ENCODE measurements at regions not wholly inside any gene's neighbourhood (a gene's known extent, or its start where the extent isn't known, plus 50 kb on each side); places are given as distances from the start of the nearest gene placed in this dataset.

DNA sequence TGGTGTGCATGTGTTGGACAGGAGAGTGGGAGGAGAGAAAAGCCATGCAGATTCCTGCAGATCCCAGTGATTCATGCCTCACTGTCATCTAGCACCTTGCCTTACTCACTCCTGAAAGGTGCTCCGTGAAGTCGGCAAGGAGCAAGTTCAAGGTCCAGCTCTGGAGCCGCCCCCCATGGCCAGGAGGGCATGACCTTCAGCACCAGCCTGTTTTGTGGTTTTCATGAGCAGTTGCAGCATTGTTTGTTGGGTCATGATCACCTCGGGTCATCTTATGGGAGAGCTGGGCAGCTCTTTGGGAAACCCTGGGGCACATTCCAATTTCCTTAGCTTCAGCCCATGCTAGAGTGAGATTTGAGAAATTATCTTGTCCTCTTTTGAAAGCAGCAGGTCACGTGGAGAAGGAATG, 137.5 kb upstream of the IRX3 start:
- no peak for ATAC-seq
- Mint-ChIP-seq H3K9me3 (peaks cover 0 to 6% (median 2%) of the 10 kb centered on the region in 9 donors), H3K4me3 (no peak overlapping the region), H3K27me3 (peaks cover 8 to 41% (median 20%) of the 10 kb centered on the region in 5 donors), H3K4me1 (no peaks in the 10 kb centered on the region), H3K36me3 (peaks cover 0 to under 1% (median 0%) of the 10 kb centered on the region in 3 donors), H3K27ac (no peak overlapping the region)
- POLR2A ChIA-PET: no interaction called here
- DNase-seq: no peak

GRCh38 chr16:54422569-54422978, 136.0 kb upstream of the IRX3 start:
- no peaks in the 10 kb centered on the region for H3K36me3 Mint-ChIP-seq
- no peak overlapping the region for H3K4me3 Mint-ChIP-seq
- no peak overlapping the region for H3K27ac Mint-ChIP-seq
- no peaks in the 10 kb centered on the region for H3K4me1 Mint-ChIP-seq
- ATAC-seq (no peak), DNase-seq (no peak)
- POLR2A ChIA-PET: no interaction called here
- peaks cover 3 to 28% (median 10%) of the 10 kb centered on the region in 5 donors for H3K27me3 Mint-ChIP-seq
- peaks cover 0 to 2% (median 0%) of the 10 kb centered on the region in 9 donors for H3K9me3 Mint-ChIP-seq

DNA sequence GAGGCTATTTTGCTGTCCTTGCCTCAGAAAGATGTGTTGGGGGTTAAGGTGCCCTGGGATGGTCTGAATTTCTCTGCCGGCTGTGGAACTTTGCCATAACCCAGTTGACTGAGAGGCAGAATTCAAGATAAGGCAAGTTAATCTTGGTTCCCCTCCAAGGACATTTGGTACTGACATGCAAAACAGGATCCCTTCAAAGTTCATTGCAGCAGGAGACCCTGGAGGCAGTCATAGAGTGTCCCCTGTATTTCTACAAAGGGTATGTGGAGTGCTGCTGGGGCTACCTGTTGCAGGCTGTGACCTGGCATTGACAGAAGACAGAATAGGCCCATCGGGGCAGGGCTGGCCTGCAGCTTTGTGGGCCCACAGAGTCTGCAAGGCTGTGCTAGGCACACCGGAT, 135.6 kb upstream of the IRX3 start:
- no peaks in the 10 kb centered on the region for H3K4me1 Mint-ChIP-seq
- peaks cover 2 to 24% (median 10%) of the 10 kb centered on the region in 5 donors for H3K27me3 Mint-ChIP-seq
- no peaks in the 10 kb centered on the region for H3K36me3 Mint-ChIP-seq
- DNase-seq: no peak
- H3K27ac Mint-ChIP-seq: no peak overlapping the region
- no peak for ATAC-seq
- H3K9me3 Mint-ChIP-seq: peaks cover 0 to 2% (median 0%) of the 10 kb centered on the region in 9 donors
- H3K4me3 Mint-ChIP-seq: no peak overlapping the region
- POLR2A ChIA-PET: no interaction called here

DNA sequence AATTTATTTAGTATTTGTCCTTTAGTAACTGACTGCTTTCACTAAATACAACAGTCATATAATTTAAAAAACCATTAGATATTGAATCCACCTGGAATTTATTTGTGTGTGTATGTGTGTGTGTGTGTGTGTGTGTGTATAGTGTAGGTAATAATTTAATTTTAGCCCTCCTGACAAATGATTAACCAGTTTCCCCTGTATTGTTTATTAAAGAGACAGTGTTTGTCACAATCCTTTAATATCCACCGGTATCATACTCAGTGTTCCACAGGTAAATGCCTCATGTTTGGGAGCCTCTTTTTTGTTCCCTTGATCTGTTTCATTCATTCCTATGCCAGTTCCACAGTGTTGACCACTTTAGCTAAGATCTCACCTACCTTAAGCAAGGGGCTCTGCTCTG, 134.6 kb upstream of the IRX3 start:
- no peaks in the 10 kb centered on the region for H3K9me3 Mint-ChIP-seq
- no peak overlapping the region for H3K27ac Mint-ChIP-seq
- no peaks in the 10 kb centered on the region for H3K4me1 Mint-ChIP-seq
- POLR2A ChIA-PET: no interaction called here
- DNase-seq (no peak), ATAC-seq (no peak)
- H3K27me3 Mint-ChIP-seq: peaks cover 0 to 14% (median 4%) of the 10 kb centered on the region in 5 donors
- no peaks in the 10 kb centered on the region for H3K36me3 Mint-ChIP-seq
- H3K4me3 Mint-ChIP-seq: no peak overlapping the region

- Mint-ChIP-seq H3K27me3 (peaks cover 0 to 11% (median 2%) of the 10 kb centered on the region in 5 donors), H3K27ac (no peak overlapping the region), H3K4me3 (no peak overlapping the region), H3K4me1 (no peaks in the 10 kb centered on the region), H3K9me3 (no peaks in the 10 kb centered on the region), H3K36me3 (no peaks in the 10 kb centered on the region)
- ATAC-seq (no peak), DNase-seq (no peak)
- POLR2A ChIA-PET: no interaction called here
Measured at GRCh38 chr16:54418903-54419302, 132.3 kb upstream of the IRX3 start.

DNA sequence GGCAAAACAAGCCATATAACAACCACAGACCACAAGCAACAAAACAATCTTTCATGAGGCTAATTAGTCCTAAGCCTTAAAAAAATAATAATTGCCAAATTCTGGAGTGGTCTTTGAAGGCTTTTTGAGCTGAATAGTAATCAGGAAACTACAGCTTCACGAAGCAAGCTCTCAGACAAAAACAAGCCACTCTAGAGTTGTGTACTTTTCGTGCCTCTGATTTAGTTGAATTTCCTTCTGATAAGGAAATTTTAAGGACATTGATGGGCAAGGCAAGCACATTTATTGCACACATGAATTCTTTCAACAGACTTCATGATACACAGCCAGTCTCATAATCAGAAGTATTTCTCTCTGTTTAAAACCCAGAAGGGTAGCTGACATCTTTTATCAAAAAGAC, 130.8 kb upstream of the IRX3 start:
- H3K4me3 Mint-ChIP-seq: no peak overlapping the region
- peaks cover 0 to 11% (median 2%) of the 10 kb centered on the region in 5 donors for H3K27me3 Mint-ChIP-seq
- POLR2A ChIA-PET: no interaction called here
- no peak overlapping the region for H3K27ac Mint-ChIP-seq
- no peak for ATAC-seq
- no peaks in the 10 kb centered on the region for H3K4me1 Mint-ChIP-seq
- no peak for DNase-seq
- H3K9me3 Mint-ChIP-seq: no peaks in the 10 kb centered on the region
- H3K36me3 Mint-ChIP-seq: no peaks in the 10 kb centered on the region

DNA sequence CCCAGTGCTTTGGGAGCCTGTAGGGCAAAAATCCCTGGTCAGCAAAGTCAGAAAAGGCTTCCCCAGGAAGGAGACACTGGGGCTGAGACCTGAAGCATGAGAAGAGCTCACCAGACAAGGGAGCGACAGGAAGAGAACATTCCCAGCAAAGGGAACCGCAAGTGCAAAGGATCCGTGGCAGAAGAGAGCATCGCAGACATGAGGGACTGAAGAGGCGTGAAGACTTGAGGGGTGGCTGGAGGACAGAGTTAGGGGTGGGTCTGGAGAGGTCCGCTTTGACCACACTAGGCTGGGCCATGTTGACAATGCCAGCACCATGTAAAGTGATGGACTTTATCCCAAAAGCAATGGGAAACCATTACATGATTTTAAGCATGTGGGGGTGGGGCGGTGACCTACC, 128.1 kb upstream of the IRX3 start:
- Mint-ChIP-seq H3K4me1 (no peaks in the 10 kb centered on the region), H3K27me3 (peaks cover 2 to 22% (median 5%) of the 10 kb centered on the region in 5 donors), H3K4me3 (no peak overlapping the region), H3K27ac (no peak overlapping the region), H3K9me3 (peaks cover 0 to under 1% (median 0%) of the 10 kb centered on the region in 9 donors), H3K36me3 (no peaks in the 10 kb centered on the region)
- POLR2A ChIA-PET: no interaction called here
- ATAC-seq (no peak), DNase-seq (no peak)

- ATAC-seq: no peak
- Mint-ChIP-seq H3K4me3 (no peak overlapping the region), H3K9me3 (peaks cover 0 to 2% (median 0%) of the 10 kb centered on the region in 9 donors), H3K4me1 (no peaks in the 10 kb centered on the region), H3K27ac (no peak overlapping the region), H3K36me3 (no peaks in the 10 kb centered on the region), H3K27me3 (peaks cover 3 to 22% (median 5%) of the 10 kb centered on the region in 5 donors)
- POLR2A ChIA-PET: no interaction called here
- DNase-seq: no peak
Measured at GRCh38 chr16:54412777-54413455, 126.3 kb upstream of the IRX3 start.

DNA sequence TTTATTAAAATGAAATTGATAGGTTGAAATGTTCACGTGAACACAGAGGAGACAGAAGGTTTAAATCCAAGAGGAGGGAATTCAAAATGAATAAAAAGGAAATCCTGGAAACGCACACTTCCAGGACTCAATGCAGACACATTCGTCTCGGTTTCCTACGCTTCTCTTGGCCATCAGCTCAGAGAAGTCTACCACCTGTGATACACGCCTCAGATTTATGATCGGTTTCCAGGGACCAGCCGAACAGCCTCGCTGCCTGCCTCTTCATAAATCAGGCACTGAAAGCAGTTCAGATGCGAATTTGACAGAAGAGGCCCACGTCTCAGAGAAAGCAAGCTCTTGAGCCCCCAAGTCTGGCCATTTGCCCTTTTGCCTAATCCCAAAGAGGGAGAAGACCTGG, 125.5 kb upstream of the IRX3 start:
- ATAC-seq (no peak), DNase-seq (no peak)
- Mint-ChIP-seq H3K36me3 (no peaks in the 10 kb centered on the region), H3K4me3 (no peak overlapping the region), H3K27ac (no peak overlapping the region), H3K9me3 (peaks cover 0 to 2% (median 0%) of the 10 kb centered on the region in 9 donors), H3K4me1 (no peaks in the 10 kb centered on the region), H3K27me3 (peaks cover 3 to 22% (median 5%) of the 10 kb centered on the region in 5 donors)
- POLR2A ChIA-PET: no interaction called here

GRCh38 chr16:54411544-54411943, 125.0 kb upstream of the IRX3 start:
- no peaks in the 10 kb centered on the region for H3K4me1 Mint-ChIP-seq
- DNase-seq (no peak), ATAC-seq (no peak)
- peaks cover 0 to 2% (median 0%) of the 10 kb centered on the region in 9 donors for H3K9me3 Mint-ChIP-seq
- peaks cover 3 to 22% (median 5%) of the 10 kb centered on the region in 5 donors for H3K27me3 Mint-ChIP-seq
- no peak overlapping the region for H3K4me3 Mint-ChIP-seq
- POLR2A ChIA-PET: no interaction called here
- no peaks in the 10 kb centered on the region for H3K36me3 Mint-ChIP-seq
- H3K27ac Mint-ChIP-seq: no peak overlapping the region

DNA sequence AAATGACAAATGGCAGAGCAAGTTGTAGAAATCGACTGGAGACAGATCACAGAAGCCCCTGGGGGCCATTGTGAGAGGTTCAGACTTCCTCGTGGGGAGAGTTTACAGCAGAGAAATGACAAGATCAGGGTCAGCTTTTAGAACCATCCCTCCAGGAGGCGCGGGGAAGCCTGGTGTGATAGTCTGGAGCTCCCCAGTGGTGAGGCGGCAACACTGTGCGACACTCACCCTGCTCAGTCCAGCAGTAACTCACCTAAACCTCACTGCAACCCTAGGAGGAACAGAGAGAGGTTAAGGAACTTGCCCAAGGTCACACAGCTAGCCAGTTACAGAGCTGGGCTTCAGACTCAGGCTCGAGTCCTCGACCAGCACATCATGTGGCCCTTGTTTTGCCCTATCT, 123.4 kb upstream of the IRX3 start:
- DNase-seq (no peak), ATAC-seq (no peak)
- Mint-ChIP-seq H3K4me1 (peaks cover 0 to 2% (median 0%) of the 10 kb centered on the region in 4 donors), H3K27me3 (peaks cover 3 to 24% (median 5%) of the 10 kb centered on the region in 5 donors), H3K36me3 (no peaks in the 10 kb centered on the region), H3K27ac (no peak overlapping the region), H3K4me3 (no peak overlapping the region), H3K9me3 (peaks cover 0 to 2% (median 0%) of the 10 kb centered on the region in 9 donors)
- POLR2A ChIA-PET: no interaction called here

GRCh38 chr16:54407596-54407995, 121.0 kb upstream of the IRX3 start:
- DNase-seq (no peak), ATAC-seq (no peak)
- Mint-ChIP-seq H3K4me3 (no peak overlapping the region), H3K36me3 (no peaks in the 10 kb centered on the region), H3K27me3 (peaks cover 0 to 17% (median 5%) of the 10 kb centered on the region in 5 donors), H3K9me3 (peaks cover 0 to 2% (median 0%) of the 10 kb centered on the region in 9 donors), H3K4me1 (peaks cover 0 to 2% (median 0%) of the 10 kb centered on the region in 4 donors), H3K27ac (no peak overlapping the region)
- POLR2A ChIA-PET: no interaction called here

- peaks cover 0 to 12% (median 3%) of the 10 kb centered on the region in 5 donors for H3K27me3 Mint-ChIP-seq
- no peak overlapping the region for H3K4me3 Mint-ChIP-seq
- ATAC-seq (no peak), DNase-seq (no peak)
- peaks cover 0 to 2% (median 0%) of the 10 kb centered on the region in 9 donors for H3K9me3 Mint-ChIP-seq
- H3K27ac Mint-ChIP-seq: no peak overlapping the region
- POLR2A ChIA-PET: no interaction called here
- no peaks in the 10 kb centered on the region for H3K36me3 Mint-ChIP-seq
- peaks cover 0 to 2% (median 0%) of the 10 kb centered on the region in 4 donors for H3K4me1 Mint-ChIP-seq
Measured at GRCh38 chr16:54405478-54405877, 118.9 kb upstream of the IRX3 start.

GRCh38 chr16:54403580-54403979, 117.0 kb upstream of the IRX3 start:
- no peaks in the 10 kb centered on the region for H3K36me3 Mint-ChIP-seq
- no peak for ATAC-seq
- H3K27me3 Mint-ChIP-seq: peaks cover 2 to 19% (median 12%) of the 10 kb centered on the region in 5 donors
- peaks cover 0 to 2% (median 0%) of the 10 kb centered on the region in 4 donors for H3K4me1 Mint-ChIP-seq
- POLR2A ChIA-PET: no interaction called here
- no peak overlapping the region for H3K4me3 Mint-ChIP-seq
- no peak overlapping the region for H3K27ac Mint-ChIP-seq
- DNase-seq: no peak
- peaks cover 0 to 2% (median 0%) of the 10 kb centered on the region in 9 donors for H3K9me3 Mint-ChIP-seq
